IMR-90 (cell line): ENCODE measurements at regions not wholly inside any gene's neighbourhood (a gene's known extent, or its start where the extent isn't known, plus 50 kb on each side); places are given as distances from the start of the nearest gene placed in this dataset.

Source experiments
- ATAC-seq: fragments of 200-7000 bp; cut with Tn5 transposase; 2 replicates; pipeline ENCODE4 v1.9.1; 2020; ENCODE audit warnings: low read depth, mild to moderate bottlenecking, moderate library complexity
- BruUV-seq: library from RNA; stranded (reverse); fragments of 400-500 nt; replicated peaks from 2 replicates; lab custom pipeline; 2021; lab: Mats Ljungman, UMichigan
- CTCF ChIA-PET: fragments of 300-600 bp; formaldehyde crosslinking; extraction: SDS; loops from one replicate; lab custom pipeline; 2021; ENCODE audit warnings: antibody characterized with exemption; lab: Yijun Ruan, JAX
- POLR2A ChIA-PET: fragments of 300-600 bp; sonication (Branson Sonifier 250); formaldehyde crosslinking; loops from one replicate; lab custom pipeline; 2022; ENCODE audit warnings: antibody characterized with exemption; ENCODE audit not compliant: unreplicated experiment; lab: Charles Lee
- DNase-seq: peaks from one replicate; pipeline ENCODE4 v3.0.0; 2013
- H2AFZ ChIP-seq: replicated peaks from 2 replicates; pipeline ENCODE3; 2013; ENCODE audit warnings: low read length, mild to moderate bottlenecking; ENCODE audit not compliant: poor library complexity
- H2AK5ac ChIP-seq: 2 replicates; pipeline ENCODE4 v1.6.1; 2013; ENCODE audit warnings: low read depth, low read length, inconsistent platforms
- H2AK9ac ChIP-seq: replicated peaks from 2 replicates; pipeline ENCODE3; 2013; ENCODE audit warnings: mild to moderate bottlenecking, low read depth, low read length, moderate library complexity; ENCODE audit not compliant: poor library complexity
- H2BK120ac ChIP-seq: 2 replicates; pipeline ENCODE4 v1.6.1; 2013; ENCODE audit warnings: low read depth, low read length, inconsistent platforms
- H2BK15ac ChIP-seq: 3 replicates; pipeline ENCODE4 v1.6.1; 2013; ENCODE audit warnings: low read depth, low read length, inconsistent platforms
- H2BK20ac ChIP-seq: 2 replicates; pipeline ENCODE4 v1.6.1; 2013; ENCODE audit warnings: low read depth, mild to moderate bottlenecking, inconsistent platforms, low read length, moderate library complexity
- H2BK5ac ChIP-seq: 2 replicates; pipeline ENCODE4 v1.6.1; 2013; ENCODE audit warnings: mild to moderate bottlenecking, low read depth, low read length, inconsistent platforms; ENCODE audit not compliant: poor library complexity, severe bottlenecking
- H3K14ac ChIP-seq: replicated peaks from 2 replicates; pipeline ENCODE4 v1.6.1; 2013; ENCODE audit warnings: low read depth, low read length, inconsistent platforms
- H3K18ac ChIP-seq: 2 replicates; pipeline ENCODE4 v1.6.1; 2013; ENCODE audit warnings: low read depth, low read length, control low read depth
- H3K23ac ChIP-seq: 2 replicates; pipeline ENCODE4 v1.6.1; 2013; ENCODE audit warnings: low read depth, low read length, inconsistent platforms
- H3K27ac ChIP-seq: 2 replicates; pipeline ENCODE4 v1.5.1; 2013; ENCODE audit warnings: mild to moderate bottlenecking, control low read depth, low read length; ENCODE audit not compliant: insufficient read depth
- H3K27me3 ChIP-seq: 2 replicates; pipeline ENCODE4 v1.6.1; 2013; ENCODE audit warnings: low read length; ENCODE audit not compliant: control insufficient read depth, insufficient read depth
- H3K36me3 ChIP-seq: 2 replicates; pipeline ENCODE4 v1.6.1; 2013; ENCODE audit warnings: low read length, mixed read lengths; ENCODE audit not compliant: control insufficient read depth, insufficient read depth
- H3K4ac ChIP-seq: 2 replicates; pipeline ENCODE4 v1.6.1; 2013; ENCODE audit warnings: low read depth, low read length, inconsistent platforms
- H3K4me1 ChIP-seq: 2 replicates; pipeline ENCODE4 v1.6.1; 2013; ENCODE audit warnings: low read length, mixed read lengths; ENCODE audit not compliant: control insufficient read depth, insufficient read depth
- H3K4me2 ChIP-seq: 2 replicates; pipeline ENCODE4 v1.6.1; 2013; ENCODE audit warnings: low read depth, mild to moderate bottlenecking, control low read depth, low read length, moderate library complexity
- H3K4me3 ChIP-seq: 2 replicates; pipeline ENCODE4 v1.5.1; 2013; ENCODE audit warnings: low read depth, mild to moderate bottlenecking, control low read depth, low read length, moderate library complexity; ENCODE audit not compliant: insufficient read depth
- H3K56ac ChIP-seq: 2 replicates; pipeline ENCODE4 v1.6.1; 2013; ENCODE audit warnings: low read length, inconsistent platforms; ENCODE audit not compliant: insufficient read depth; ENCODE audit errors: extremely low read depth
- H3K79me1 ChIP-seq, 2 experiments: 2 replicates each; pipeline ENCODE4 v1.6.1; 2013; ENCODE audit warnings: low read length in 2 of 2, inconsistent platforms in 1 of 2, low read depth in 1 of 2
- H3K9ac ChIP-seq: 2 replicates; pipeline ENCODE4 v1.6.1; 2013; ENCODE audit warnings: low read depth, low read length, control low read depth
- H3K9me1 ChIP-seq: 2 replicates; pipeline ENCODE4 v1.6.1; 2013; ENCODE audit warnings: low read length, inconsistent platforms; ENCODE audit not compliant: insufficient read depth
- H3K9me3 ChIP-seq: 2 replicates; pipeline ENCODE4 v1.6.1; 2013; ENCODE audit warnings: low read length; ENCODE audit not compliant: control insufficient read depth, insufficient read depth
- H4K20me1 ChIP-seq: 2 replicates; pipeline ENCODE4 v1.6.1; 2013; ENCODE audit warnings: low read length, inconsistent platforms; ENCODE audit not compliant: insufficient read depth
- H4K5ac ChIP-seq: 2 replicates; pipeline ENCODE4 v1.6.1; 2013; ENCODE audit warnings: mild to moderate bottlenecking, low read depth, low read length, control low read depth
- H4K8ac ChIP-seq, 2 experiments: 2 replicates each; pipeline ENCODE4 v1.6.1; 2013; ENCODE audit warnings: low read depth in 2 of 2, low read length in 2 of 2, control low read depth in 1 of 2, inconsistent platforms in 1 of 2
- H4K91ac ChIP-seq: 2 replicates; pipeline ENCODE4 v1.6.1; 2013; ENCODE audit warnings: low read depth, low read length, inconsistent platforms; ENCODE audit not compliant: insufficient read depth
- BHLHE40 ChIP-seq: fragments of 150-350 bp; IDR thresholded peaks from 2 replicates; pipeline ENCODE4 v1.6.1; 2016; ENCODE audit warnings: mild to moderate bottlenecking, low read depth, low read length
- CEBPB ChIP-seq: IDR thresholded peaks from 2 replicates; pipeline ENCODE4 v1.6.1; 2012; ENCODE audit warnings: low read depth, low read length, improper control_type of control experiment
- CHD1 ChIP-seq: IDR thresholded peaks from 2 replicates; pipeline ENCODE4 v1.6.1; 2012; ENCODE audit warnings: low read depth, low read length, improper control_type of control experiment
- CTCF ChIP-seq: conservative IDR thresholded peaks from 2 replicates; pipeline ENCODE4 v1.5.1; 2012; ENCODE audit warnings: mild to moderate bottlenecking, low read depth, low read length, improper control_type of control experiment
- ELK1 ChIP-seq: fragments of 150-350 bp; IDR thresholded peaks from 2 replicates; pipeline ENCODE4 v1.6.1; 2016; ENCODE audit warnings: low read depth, mild to moderate bottlenecking, low read length, moderate library complexity, borderline replicate concordance
- FOS ChIP-seq: fragments of 150-350 bp; IDR thresholded peaks from 2 replicates; pipeline ENCODE4 v1.6.1; 2016; ENCODE audit warnings: low read depth, low read length
- MAFK ChIP-seq: IDR thresholded peaks from 2 replicates; pipeline ENCODE4 v1.6.1; 2012; ENCODE audit warnings: low read depth, low read length, improper control_type of control experiment
- MAZ ChIP-seq: IDR thresholded peaks from 2 replicates; pipeline ENCODE4 v1.6.1; 2012; ENCODE audit warnings: low read depth, mild to moderate bottlenecking, low read length, improper control_type of control experiment, moderate library complexity, borderline replicate concordance
- MXI1 ChIP-seq: IDR thresholded peaks from 2 replicates; pipeline ENCODE4 v1.6.1; 2012; ENCODE audit warnings: low read depth, mild to moderate bottlenecking, low read length, moderate library complexity, borderline replicate concordance
- NFE2L2 ChIP-seq: fragments of 150-350 bp; IDR thresholded peaks from 2 replicates; pipeline ENCODE4 v1.6.1; 2016; ENCODE audit warnings: low read depth, mild to moderate bottlenecking, low read length
- POLR2A ChIP-seq: IDR thresholded peaks from 2 replicates; pipeline ENCODE4 v1.6.1; 2012; ENCODE audit warnings: mild to moderate bottlenecking, low read depth, low read length
- RAD21 ChIP-seq: IDR thresholded peaks from 2 replicates; pipeline ENCODE4 v1.6.1; 2012; ENCODE audit warnings: low read length, improper control_type of control experiment
- RCOR1 ChIP-seq: IDR thresholded peaks from 2 replicates; pipeline ENCODE4 v1.6.1; 2012; ENCODE audit warnings: mild to moderate bottlenecking, low read length, improper control_type of control experiment; ENCODE audit not compliant: insufficient replicate concordance
- RFX5 ChIP-seq: IDR thresholded peaks from 2 replicates; pipeline ENCODE4 v1.8.0; 2012; ENCODE audit warnings: low read depth, mild to moderate bottlenecking, low read length, moderate library complexity
- SMC3 ChIP-seq: fragments of 150-350 bp; IDR thresholded peaks from 2 replicates; pipeline ENCODE4 v1.6.1; 2016; ENCODE audit warnings: low read depth, mild to moderate bottlenecking, antibody characterized with exemption, low read length, moderate library complexity
- USF2 ChIP-seq: fragments of 150-350 bp; IDR thresholded peaks from 2 replicates; pipeline ENCODE4 v1.6.1; 2017; ENCODE audit warnings: mild to moderate bottlenecking, antibody characterized with exemption, low read length, low read depth
- WGBS, 2 experiments: methylation state at CpG; one replicate each; pipeline versions ENCODE4 v1.1.5 to v1.1.7; 2013; ENCODE audit warnings: missing lambda C conversion rate in 2 of 2; ENCODE audit not compliant: insufficient read length in 1 of 2; ENCODE audit errors: extremely low coverage in 2 of 2; 5-methylcytosine and 5-hydroxymethylcytosine counted together
- dilution Hi-C: fragments of 300-500 bp; cut with HindIII; formaldehyde crosslinking; loops from one replicate; pipeline ENCODE4 v1.14.3; 2018; ENCODE audit warnings: low sequenced_read_pairs; ENCODE audit not compliant: unreplicated experiment
- in situ Hi-C: fragments of 300-500 bp; cut with MboI; formaldehyde crosslinking; loops from 3 replicates; pipeline ENCODE4 v1.14.3; 2019; ENCODE audit warnings: low sequenced_read_pairs, inconsistent platforms, mixed read lengths
- intact Hi-C: fragments of 100-400 bp; cut with micrococcal nuclease; formaldehyde crosslinking; loops from 2 replicates; pipeline ENCODE4 v1.10.0; 2022

- no peak overlapping the region for H4K5ac ChIP-seq
- no TSS peak for BruUV-seq
- DNase-seq (no peak), ATAC-seq (no peak)
- H3K27me3 ChIP-seq = no peaks in the 10 kb centered on the region
- dilution Hi-C loops = no loop called here
- ChIA-PET POLR2A (no interaction called here), CTCF (no interaction called here)
- H3K4me1 ChIP-seq = no peaks in the 10 kb centered on the region
- no peak overlapping the region for H4K91ac ChIP-seq
- no peak overlapping the region for H3K27ac ChIP-seq
- TF ChIP-seq USF2 = no peak
- TF ChIP-seq CEBPB = no peak
- no peak for TF ChIP-seq BHLHE40
- no peak for TF ChIP-seq RFX5
- TF ChIP-seq ELK1 = no peak
- no peak for TF ChIP-seq MXI1
- no peak for TF ChIP-seq CTCF
- no peak for TF ChIP-seq RCOR1
- TF ChIP-seq CHD1 = no peak
- no peak for TF ChIP-seq FOS
- TF ChIP-seq SMC3 = no peak
- no peak for TF ChIP-seq NFE2L2
- TF ChIP-seq RAD21 = no peak
- no peak for TF ChIP-seq MAFK
- TF ChIP-seq MAZ = no peak
- no peak for TF ChIP-seq POLR2A
- H2BK15ac ChIP-seq = no peak overlapping the region
- WGBS, 2 experiments = no CpG with 5 or more reads among the region's 2 CpGs
- H3K9me3 ChIP-seq = peaks cover 27% of the 10 kb centered on the region
- no peak overlapping the region for H3K18ac ChIP-seq
- no peak overlapping the region for H2AK5ac ChIP-seq
- H2BK5ac ChIP-seq = no peak overlapping the region
- no peak overlapping the region for H2BK120ac ChIP-seq
- H2BK20ac ChIP-seq = no peak overlapping the region
- no peak overlapping the region for H3K4me2 ChIP-seq
- in situ Hi-C loops = no loop called here
- H3K56ac ChIP-seq = no peak overlapping the region
- H4K8ac ChIP-seq = no peak overlapping the region
- no peaks in the 10 kb centered on the region for H4K20me1 ChIP-seq
- H3K79me1 ChIP-seq = no peaks in the 10 kb centered on the region
- H3K36me3 ChIP-seq = no peaks in the 10 kb centered on the region
- no peak overlapping the region for H3K4me3 ChIP-seq
- intact Hi-C loops = no loop called here
- no peak overlapping the region for H2AFZ ChIP-seq
- H2AK9ac ChIP-seq = no peak overlapping the region
- no peaks in the 10 kb centered on the region for H3K9me1 ChIP-seq
- no peak overlapping the region for H3K23ac ChIP-seq
- no peak overlapping the region for H3K4ac ChIP-seq
- no peak overlapping the region for H3K9ac ChIP-seq
- H3K14ac ChIP-seq = no peak overlapping the region
These were observed 380.8 kb upstream of the MKI67 start for GRCh38 chr10:128507066-128507465.
